ENCODE measurements at regions not wholly inside any gene's neighbourhood (a gene's known extent, or its start where the extent isn't known, plus 50 kb on each side); places are given as distances from the start of the nearest gene placed in this dataset.

DNA sequence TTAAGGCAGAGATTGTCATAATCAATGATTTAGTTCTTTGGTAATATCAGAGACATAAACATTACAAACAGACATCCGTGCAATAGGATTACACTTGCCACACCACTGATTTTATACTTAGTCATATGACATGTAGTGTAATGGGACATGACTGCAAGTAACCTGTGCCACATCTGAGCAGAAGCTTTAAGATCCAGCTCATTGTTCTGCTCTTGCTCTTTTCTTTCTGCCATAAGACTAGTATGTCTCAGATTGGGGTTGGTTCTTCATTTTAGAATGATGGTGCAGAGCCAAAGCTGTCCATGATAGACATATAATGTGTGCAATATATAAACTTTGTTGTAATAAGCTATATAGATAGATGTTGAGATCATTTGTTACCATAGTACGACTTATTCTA, 119.7 kb upstream of the SEMA3A start:
- 84% methylated on average over 2 of the region's 2 CpGs for WGBS (ENCODE audit: missing lambda C conversion rate)
- H3K4me2 ChIP-seq: no peak overlapping the region
- H3K4me3 ChIP-seq: no peak overlapping the region
- POLR2A ChIA-PET: no interaction called here
- no peak overlapping the region for H3K27ac ChIP-seq
- TF ChIP-seq HEYL (CRISPR knock-in tag; IDR thresholded peaks at IDR 0.05) (no peak), EHMT2 (IDR thresholded peaks at IDR 0.05; ENCODE audit: low read depth) (no peak), EP300 (IDR thresholded peaks at IDR 0.05) (no peak), CHD2 (IDR thresholded peaks at IDR 0.05; ENCODE audit: low read length, partially characterized antibody) (no peak), HOXA7 (CRISPR knock-in tag; IDR thresholded peaks at IDR 0.05) (no peak), HDAC2 (IDR thresholded peaks at IDR 0.05) (no peak)
- TF ChIP-seq, protein P1, sequence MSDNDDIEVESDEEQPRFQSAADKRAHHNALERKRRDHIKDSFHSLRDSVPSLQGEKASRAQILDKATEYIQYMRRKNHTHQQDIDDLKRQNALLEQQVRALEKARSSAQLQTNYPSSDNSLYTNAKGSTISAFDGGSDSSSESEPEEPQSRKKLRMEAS (IDR thresholded peaks at IDR 0.05): no peak
- FAIRE-seq (no peak), DNase-seq (ENCODE audit: low read depth in 1 of 2, low spot score in 1 of 2) (no peak), ATAC-seq (no peak)
- CTCF ChIA-PET: interaction anchor here (0.7 kb wide), 1 partner anchor 99 kb away, joined by 3 read pairs; no protein-coding TSS in a partner anchor
- no peaks in the 10 kb centered on the region for H3K9me3 ChIP-seq
- no peaks in the 10 kb centered on the region for H3K4me1 ChIP-seq

DNA sequence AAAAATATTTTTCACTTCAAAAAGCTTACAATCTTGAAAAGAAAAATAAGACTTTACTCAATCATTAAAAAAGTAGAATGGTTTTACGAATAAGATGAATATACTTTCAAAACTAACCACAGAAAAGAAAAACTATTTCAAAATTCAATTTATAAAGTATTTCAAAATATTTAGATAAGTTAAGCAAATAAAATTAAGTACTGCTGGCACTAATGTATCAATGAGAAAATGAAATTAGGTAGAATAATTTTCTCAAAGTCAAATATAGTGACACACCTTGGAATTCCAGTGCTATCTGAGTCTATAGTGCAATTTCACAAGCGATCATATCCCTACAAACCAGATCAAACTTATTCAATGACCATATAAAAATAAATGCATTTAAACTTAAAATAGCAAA, 109.8 kb upstream of the SEMA3A start:
- no peak overlapping the region for H3K4me3 ChIP-seq
- ATAC-seq: no peak
- H3K9me3 ChIP-seq: no peaks in the 10 kb centered on the region
- TF ChIP-seq HDAC2 (IDR thresholded peaks at IDR 0.05): no peak
- TF ChIP-seq RFX5 (IDR thresholded peaks at IDR 0.05): no peak
- TF ChIP-seq GATA3 (IDR thresholded peaks at IDR 0.05; ENCODE audit: borderline replicate concordance): no peak
- TF ChIP-seq BHLHE40 (IDR thresholded peaks at IDR 0.05; ENCODE audit: low read depth, low read length): no peak
- no peak for TF ChIP-seq KDM5A (IDR thresholded peaks at IDR 0.05)
- TF ChIP-seq, protein P2, sequence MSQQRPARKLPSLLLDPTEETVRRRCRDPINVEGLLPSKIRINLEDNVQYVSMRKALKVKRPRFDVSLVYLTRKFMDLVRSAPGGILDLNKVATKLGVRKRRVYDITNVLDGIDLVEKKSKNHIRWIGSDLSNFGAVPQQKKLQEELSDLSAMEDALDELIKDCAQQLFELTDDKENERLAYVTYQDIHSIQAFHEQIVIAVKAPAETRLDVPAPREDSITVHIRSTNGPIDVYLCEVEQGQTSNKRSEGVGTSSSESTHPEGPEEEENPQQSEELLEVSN (IDR thresholded peaks at IDR 0.05; ENCODE audit: borderline replicate concordance, low read depth): no peak
- no peak for TF ChIP-seq KDM1A (IDR thresholded peaks at IDR 0.05; ENCODE audit: low read depth)
- no peak for TF ChIP-seq SMC3 (IDR thresholded peaks at IDR 0.05)
- TF ChIP-seq NPAS2 (CRISPR knock-in tag; IDR thresholded peaks at IDR 0.05; ENCODE audit: borderline replicate concordance): no peak
- TF ChIP-seq, protein P3, sequence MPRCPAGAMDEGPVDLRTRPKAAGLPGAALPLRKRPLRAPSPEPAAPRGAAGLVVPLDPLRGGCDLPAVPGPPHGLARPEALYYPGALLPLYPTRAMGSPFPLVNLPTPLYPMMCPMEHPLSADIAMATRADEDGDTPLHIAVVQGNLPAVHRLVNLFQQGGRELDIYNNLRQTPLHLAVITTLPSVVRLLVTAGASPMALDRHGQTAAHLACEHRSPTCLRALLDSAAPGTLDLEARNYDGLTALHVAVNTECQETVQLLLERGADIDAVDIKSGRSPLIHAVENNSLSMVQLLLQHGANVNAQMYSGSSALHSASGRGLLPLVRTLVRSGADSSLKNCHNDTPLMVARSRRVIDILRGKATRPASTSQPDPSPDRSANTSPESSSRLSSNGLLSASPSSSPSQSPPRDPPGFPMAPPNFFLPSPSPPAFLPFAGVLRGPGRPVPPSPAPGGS (IDR thresholded peaks at IDR 0.05): no peak
- TF ChIP-seq SREBF2 (IDR thresholded peaks at IDR 0.05): no peak
- no peak for TF ChIP-seq EHMT2 (IDR thresholded peaks at IDR 0.05; ENCODE audit: low read depth)
- no peak for TF ChIP-seq TFCP2L1 (CRISPR knock-in tag; IDR thresholded peaks at IDR 0.05)
- TF ChIP-seq, protein P4, sequence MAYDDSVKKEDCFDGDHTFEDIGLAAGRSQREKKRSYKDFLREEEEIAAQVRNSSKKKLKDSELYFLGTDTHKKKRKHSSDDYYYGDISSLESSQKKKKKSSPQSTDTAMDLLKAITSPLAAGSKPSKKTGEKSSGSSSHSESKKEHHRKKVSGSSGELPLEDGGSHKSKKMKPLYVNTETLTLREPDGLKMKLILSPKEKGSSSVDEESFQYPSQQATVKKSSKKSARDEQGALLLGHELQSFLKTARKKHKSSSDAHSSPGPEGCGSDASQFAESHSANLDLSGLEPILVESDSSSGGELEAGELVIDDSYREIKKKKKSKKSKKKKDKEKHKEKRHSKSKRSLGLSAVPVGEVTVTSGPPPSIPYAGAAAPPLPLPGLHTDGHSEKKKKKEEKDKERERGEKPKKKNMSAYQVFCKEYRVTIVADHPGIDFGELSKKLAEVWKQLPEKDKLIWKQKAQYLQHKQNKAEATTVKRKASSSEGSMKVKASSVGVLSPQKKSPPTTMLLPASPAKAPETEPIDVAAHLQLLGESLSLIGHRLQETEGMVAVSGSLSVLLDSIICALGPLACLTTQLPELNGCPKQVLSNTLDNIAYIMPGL (CRISPR knock-in tag; IDR thresholded peaks at IDR 0.05; ENCODE audit: borderline replicate concordance): no peak
- no peak for TF ChIP-seq POLR2AphosphoS2 (conservative IDR thresholded peaks at IDR 0.05; ENCODE audit: low read length)
- TF ChIP-seq, protein P5, sequence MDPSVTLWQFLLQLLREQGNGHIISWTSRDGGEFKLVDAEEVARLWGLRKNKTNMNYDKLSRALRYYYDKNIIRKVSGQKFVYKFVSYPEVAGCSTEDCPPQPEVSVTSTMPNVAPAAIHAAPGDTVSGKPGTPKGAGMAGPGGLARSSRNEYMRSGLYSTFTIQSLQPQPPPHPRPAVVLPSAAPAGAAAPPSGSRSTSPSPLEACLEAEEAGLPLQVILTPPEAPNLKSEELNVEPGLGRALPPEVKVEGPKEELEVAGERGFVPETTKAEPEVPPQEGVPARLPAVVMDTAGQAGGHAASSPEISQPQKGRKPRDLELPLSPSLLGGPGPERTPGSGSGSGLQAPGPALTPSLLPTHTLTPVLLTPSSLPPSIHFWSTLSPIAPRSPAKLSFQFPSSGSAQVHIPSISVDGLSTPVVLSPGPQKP (IDR thresholded peaks at IDR 0.05; ENCODE audit: low read depth, low read length): no peak
- TF ChIP-seq, protein P1 (IDR thresholded peaks at IDR 0.05): no peak
- TF ChIP-seq NFE2L2 (conservative IDR thresholded peaks at IDR 0.05; ENCODE audit: low read length): no peak
- POLR2A ChIA-PET: no interaction called here
- no peak overlapping the region for H3K4me2 ChIP-seq
- no peak for DNase-seq (ENCODE audit: low read depth in 1 of 2, low spot score in 1 of 2)
- CTCF ChIA-PET: no interaction called here
- no peak for FAIRE-seq
- no peaks in the 10 kb centered on the region for H3K4me1 ChIP-seq
- H3K27ac ChIP-seq: no peak overlapping the region
- WGBS (ENCODE audit: missing lambda C conversion rate): 89% methylated on average over 2 of the region's 2 CpGs
